ENCODE measurements at regions not wholly inside any gene's neighbourhood (a gene's known extent, or its start where the extent isn't known, plus 50 kb on each side); places are given as distances from the start of the nearest gene placed in this dataset.

- TF ChIP-seq CTCF (IDR thresholded peaks at IDR 0.05) (no peak), POLR2A (IDR thresholded peaks at IDR 0.05) (no peak)
Measured at GRCh38 chr6:2363211-2363610, 117.8 kb upstream of the GMDS start.
